K562 (cell line): ENCODE measurements at regions not wholly inside any gene's neighbourhood (a gene's known extent, or its start where the extent isn't known, plus 50 kb on each side); places are given as distances from the start of the nearest gene placed in this dataset.

ENCODE experiments used
- ATAC-seq: fragments of 200-7000 bp; cut with Tn5 transposase; 3 replicates; pipeline ENCODE4 v1.9.1; 2020; ENCODE audit warnings: moderate library complexity
- BruUV-seq: library from RNA; stranded (reverse); fragments of 400-500 nt; replicated peaks from 2 replicates; lab custom pipeline; 2021; lab: Mats Ljungman, UMichigan
- CTCF ChIA-PET: fragments of 300-600 bp; formaldehyde crosslinking; extraction: SDS; loops from one replicate; lab custom pipeline; 2021; ENCODE audit warnings: low intra/inter-chr PET ratio; lab: Yijun Ruan, JAX
- POLR2A ChIA-PET: fragments of 300-600, 350-650 bp; sonication (Branson Sonifier 250); formaldehyde crosslinking; extraction: SDS; loops from one replicate; lab custom pipeline; 2021; ENCODE audit warnings: antibody characterized with exemption, inconsistent platforms; lab: Yijun Ruan, JAX
- DNase-seq, 4 experiments: peaks; one replicate each; pipeline versions ENCODE4 v3.0.0 to v3.0.0-alpha.2; 2011 to 2018; ENCODE audit warnings: low spot score in 3 of 4, mixed read lengths in 3 of 4; ENCODE audit errors: extremely low read depth in 1 of 4
- FAIRE-seq: peaks from 2 replicates; lab custom pipeline; 2011; peaks lifted over from hg19 to GRCh38; lab: Jason Lieb, UNC
- H2AFZ ChIP-seq: 2 replicates; pipeline ENCODE4 v1.6.0; 2011; ENCODE audit warnings: low read depth, low read length, control low read depth, inconsistent platforms
- H3K27ac ChIP-seq: fragments of 200-600 bp; 3 replicates; pipeline ENCODE4 v1.8.0; 2011; ENCODE audit warnings: low read depth, mild to moderate bottlenecking, control low read depth, inconsistent platforms, low read length, moderate library complexity, mixed read lengths; ENCODE audit errors: extremely low read depth
- H3K27me3 ChIP-seq, 2 experiments: fragments of 300-600 bp in 1 of 2; 2 replicates in 1 of 2; 3 replicates in 1 of 2; pipeline versions ENCODE4 v1.6.0 to v1.8.0; 2011; ENCODE audit warnings: inconsistent platforms in 2 of 2, low read length in 2 of 2, mild to moderate bottlenecking in 1 of 2, mixed read lengths in 1 of 2, moderate library complexity in 1 of 2; ENCODE audit not compliant: control insufficient read depth in 2 of 2, insufficient read depth in 2 of 2
- H3K36me3 ChIP-seq: fragments of 300-600 bp; 3 replicates; pipeline ENCODE4 v1.8.0; 2011; ENCODE audit warnings: mild to moderate bottlenecking, low read length, inconsistent platforms; ENCODE audit not compliant: control insufficient read depth, insufficient read depth
- H3K4me1 ChIP-seq, 2 experiments: fragments of 200-600 bp in 1 of 2; replicated peaks in 1 of 2; 2 replicates in 1 of 2; 3 replicates in 1 of 2; pipeline versions ENCODE4 v1.5.1 to v1.8.0; 2011; ENCODE audit warnings: inconsistent platforms in 2 of 2, low read length in 2 of 2, mild to moderate bottlenecking in 1 of 2, mixed read lengths in 1 of 2, moderate library complexity in 1 of 2; ENCODE audit not compliant: control insufficient read depth in 2 of 2, insufficient read depth in 2 of 2
- H3K4me2 ChIP-seq: 2 replicates; pipeline ENCODE4 v1.6.1; 2011; ENCODE audit warnings: low read length, control low read depth, inconsistent platforms, mixed read lengths; ENCODE audit not compliant: insufficient read depth
- H3K4me3 ChIP-seq: fragments of 200-600 bp; sonication (generic), shearing (Covaris generic); 2 replicates; pipeline ENCODE4 v1.5.1; 2016; ENCODE audit warnings: control low read depth, inconsistent platforms
- H3K79me2 ChIP-seq: fragments of 200-600 bp; 3 replicates; pipeline ENCODE4 v1.8.0; 2011; ENCODE audit warnings: low read length, inconsistent platforms; ENCODE audit not compliant: control insufficient read depth, insufficient read depth
- H3K9ac ChIP-seq, 2 experiments: 2 replicates each; pipeline versions ENCODE4 v1.6.0 to v1.6.1; 2011; ENCODE audit warnings: low read depth in 2 of 2, low read length in 2 of 2, control low read depth in 1 of 2, inconsistent platforms in 1 of 2, mild to moderate bottlenecking in 1 of 2, mixed read lengths in 1 of 2; ENCODE audit not compliant: insufficient read depth in 1 of 2
- H3K9me1 ChIP-seq: one replicate; pipeline ENCODE4 v1.6.0; 2011; ENCODE audit warnings: inconsistent platforms, mild to moderate bottlenecking, low read length, moderate library complexity; ENCODE audit not compliant: control insufficient read depth, insufficient read depth
- H3K9me3 ChIP-seq: replicated peaks from 2 replicates; pipeline ENCODE4 v1.5.1; 2011; ENCODE audit warnings: low read depth, low read length, inconsistent platforms; ENCODE audit not compliant: control insufficient read depth, insufficient read depth
- H4K20me1 ChIP-seq: replicated peaks from 2 replicates; pipeline ENCODE4 v1.6.1; 2011; ENCODE audit warnings: low read length, inconsistent platforms, mixed read lengths; ENCODE audit not compliant: control insufficient read depth, insufficient read depth
- ASH1L ChIP-seq: fragments of 450-650 bp; IDR thresholded peaks from 2 replicates; pipeline ENCODE4 v1.6.1; 2018; ENCODE audit warnings: borderline replicate concordance, mild to moderate bottlenecking, low read depth; ENCODE audit not compliant: partially characterized antibody
- ATF1 ChIP-seq, 2 experiments: fragments of 450-650 bp in 1 of 2; IDR thresholded peaks; 2 replicates each; pipeline ENCODE4 v1.6.1; 2016; ENCODE audit warnings: missing compliant biosample characterization in 1 of 2, missing genetic modification characterization in 1 of 2
- HDGF ChIP-seq: fragments of 450-650 bp; IDR thresholded peaks from 2 replicates; pipeline ENCODE4 v1.6.1; 2016
- HIVEP1 ChIP-seq: fragments of 250-450 bp; sonication (Bioruptor Pico); IDR thresholded peaks from 2 replicates; pipeline ENCODE4 v1.4.0; 2020; ENCODE audit warnings: mild to moderate bottlenecking
- KAT2B ChIP-seq: IDR thresholded peaks from one replicate; pipeline ENCODE4 v1.6.1; 2012; ENCODE audit warnings: low read depth, mild to moderate bottlenecking, control low read depth, inconsistent platforms, low read length, moderate library complexity
- MTA1 ChIP-seq: fragments of 450-650 bp; IDR thresholded peaks from 2 replicates; pipeline ENCODE4 v1.6.1; 2017; ENCODE audit warnings: borderline replicate concordance
- POLR2AphosphoS5 ChIP-seq: IDR thresholded peaks from 2 replicates; pipeline ENCODE4 v1.6.1; 2011; ENCODE audit warnings: mild to moderate bottlenecking, low read depth, low read length, moderate library complexity; ENCODE audit not compliant: control insufficient read depth, insufficient read depth
- RUNX1 ChIP-seq: sonication (generic); IDR thresholded peaks from 2 replicates; pipeline ENCODE4 v1.6.1; 2016; ENCODE audit warnings: antibody characterized with exemption, low read depth
- ZEB2 ChIP-seq: fragments of 450-650 bp; IDR thresholded peaks from 2 replicates; pipeline ENCODE4 v1.6.1; 2016
- ZNF830 ChIP-seq: fragments of 250-450 bp; sonication (Bioruptor Pico); IDR thresholded peaks from 2 replicates; pipeline ENCODE4 v1.5.0; 2021; ENCODE audit warnings: mild to moderate bottlenecking
- WGBS: fragments of 100-300 bp; shearing (Covaris generic); methylation state at CpG from one replicate; pipeline ENCODE4 v1.1.6; 2016; ENCODE audit warnings: low coverage, mixed read lengths; ENCODE audit not compliant: insufficient coverage; ENCODE audit errors: missing lambda C conversion rate; 5-methylcytosine and 5-hydroxymethylcytosine counted together
- in situ Hi-C: fragments of 300-500 bp; cut with MboI; formaldehyde crosslinking; loops from 4 replicates; pipeline ENCODE4 v1.15.0; 2018; ENCODE audit warnings: inconsistent platforms, mixed read lengths
- intact Hi-C: fragments of 100-400 bp; cut with micrococcal nuclease; formaldehyde crosslinking; loops from 2 replicates; pipeline ENCODE4 v1.14.2; 2022
- TF ChIP-seq, protein P1 (sequence below): fragments of 450-650 bp; formaldehyde crosslinking; IDR thresholded peaks from 2 replicates; pipeline ENCODE4 v1.4.0; 2020; ENCODE audit warnings: mild to moderate bottlenecking
- TF ChIP-seq, protein P2 (sequence below): sonication (generic); IDR thresholded peaks from 2 replicates; pipeline ENCODE4 v1.6.1; 2016
- TF ChIP-seq, protein P3 (sequence below): fragments of 450-650 bp; formaldehyde crosslinking; IDR thresholded peaks from 2 replicates; pipeline ENCODE4 v1.4.0; 2020; ENCODE audit warnings: mild to moderate bottlenecking, moderate library complexity

DNA sequence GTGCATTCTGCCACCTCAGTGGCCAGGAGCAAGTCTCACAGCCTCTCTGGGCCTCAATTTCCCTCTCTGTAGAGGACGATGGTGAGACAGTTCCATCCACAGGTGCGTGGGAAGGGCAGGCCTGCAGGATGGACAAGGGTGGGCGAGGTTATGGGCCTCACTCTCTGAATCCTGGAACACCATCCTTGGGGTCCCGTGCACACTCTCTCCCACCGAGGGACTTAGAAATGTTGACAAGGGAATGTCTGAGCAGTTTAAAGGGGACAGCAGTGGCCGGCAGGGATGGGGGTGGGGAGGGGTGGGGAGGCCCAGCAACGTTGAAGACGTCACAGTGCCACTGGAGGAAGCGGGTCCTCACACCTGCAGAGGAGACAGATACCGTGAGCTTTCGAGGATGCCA is 111.5 kb downstream of the FOXL3 start:
- Histone ChIP-seq H3K27ac (no peak overlapping the region), H3K79me2 (no peaks in the 10 kb centered on the region), H2AFZ (no peak overlapping the region), H3K4me2 (no peak overlapping the region), H4K20me1 (no peaks in the 10 kb centered on the region), H3K9me3 (peaks cover 3% of the 10 kb centered on the region), H3K27me3 (peaks cover 20 to 42% of the 10 kb centered on the region in 2 experiments), H3K9ac (no peak overlapping the region), H3K9me1 (no peaks in the 10 kb centered on the region), H3K4me3 (no peak overlapping the region), H3K4me1 (no peaks in the 10 kb centered on the region; a peak in 1 of 5 replicates), H3K36me3 (no peaks in the 10 kb centered on the region)
- no peak for ATAC-seq
- no TSS peak for BruUV-seq
- intact Hi-C loops: no loop called here
- ChIA-PET CTCF (no interaction called here), POLR2A (no interaction called here)
- no peak for FAIRE-seq
- no peak for TF ChIP-seq RUNX1
- no peak for TF ChIP-seq MTA1
- no peak for TF ChIP-seq POLR2AphosphoS5
- WGBS: 0% methylated on average over 5 of the region's 11 CpGs
- in situ Hi-C loops: no loop called here
- DNase-seq: no peak

DNA sequence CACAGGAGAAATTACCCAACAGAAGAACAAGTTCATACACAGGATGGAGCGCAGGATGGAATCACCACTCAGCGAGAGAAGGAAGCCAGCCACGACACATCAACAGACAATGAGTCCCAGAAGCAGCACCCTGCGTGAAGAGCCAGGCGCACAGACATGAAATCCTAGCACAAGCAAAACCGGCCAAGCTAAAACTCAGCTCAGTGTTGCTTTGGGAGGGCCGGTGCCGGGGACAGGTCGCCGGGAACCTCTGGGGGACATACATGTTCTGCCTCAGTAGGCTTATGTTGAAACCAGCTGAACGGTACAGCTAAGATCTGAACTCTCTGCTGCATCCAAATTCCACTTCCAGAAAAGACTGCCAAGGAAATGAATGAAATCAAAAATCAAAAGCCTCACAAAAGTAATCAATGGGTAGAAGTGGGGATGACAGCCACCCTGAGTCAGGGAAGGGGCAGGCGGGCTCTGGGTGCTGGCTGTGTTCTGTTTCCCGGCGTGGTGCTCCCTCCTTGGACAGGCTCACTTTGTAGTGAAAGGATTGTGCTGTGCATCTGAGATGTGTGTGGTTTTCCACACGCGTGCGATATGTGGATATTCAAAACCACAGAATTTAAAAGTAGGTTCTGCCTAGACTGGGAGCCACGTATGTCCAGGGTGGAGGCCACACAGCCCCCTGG is 114.7 kb downstream of the PDGFA start:
- H3K79me2 ChIP-seq: no peaks in the 10 kb centered on the region
- POLR2A ChIA-PET: no interaction called here
- FAIRE-seq (no peak), ATAC-seq (no peak), DNase-seq (no peak)
- in situ Hi-C loops: no loop called here
- no peak overlapping the region for H3K9ac ChIP-seq
- no peaks in the 10 kb centered on the region for H3K9me3 ChIP-seq
- no TSS peak for BruUV-seq
- H3K27ac ChIP-seq: no peak overlapping the region
- 13% methylated on average over 17 of the region's 18 CpGs for WGBS
- H3K27me3 ChIP-seq: peaks cover 38 to 73% of the 10 kb centered on the region in 2 experiments
- TF ChIP-seq ZEB2 (no peak), ATF1 (CRISPR knock-in tag; IDR thresholded peaks at IDR 0.05) (no peak), ATF1 (tag; IDR thresholded peaks at IDR 0.05) (no peak), ZNF830 (no peak), ASH1L (no peak), HIVEP1 (no peak), HDGF (no peak), KAT2B (no peak)
- TF ChIP-seq, protein P1, sequence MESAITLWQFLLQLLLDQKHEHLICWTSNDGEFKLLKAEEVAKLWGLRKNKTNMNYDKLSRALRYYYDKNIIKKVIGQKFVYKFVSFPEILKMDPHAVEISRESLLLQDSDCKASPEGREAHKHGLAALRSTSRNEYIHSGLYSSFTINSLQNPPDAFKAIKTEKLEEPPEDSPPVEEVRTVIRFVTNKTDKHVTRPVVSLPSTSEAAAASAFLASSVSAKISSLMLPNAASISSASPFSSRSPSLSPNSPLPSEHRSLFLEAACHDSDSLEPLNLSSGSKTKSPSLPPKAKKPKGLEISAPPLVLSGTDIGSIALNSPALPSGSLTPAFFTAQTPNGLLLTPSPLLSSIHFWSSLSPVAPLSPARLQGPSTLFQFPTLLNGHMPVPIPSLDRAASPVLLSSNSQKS: no peak
- TF ChIP-seq, protein P2, sequence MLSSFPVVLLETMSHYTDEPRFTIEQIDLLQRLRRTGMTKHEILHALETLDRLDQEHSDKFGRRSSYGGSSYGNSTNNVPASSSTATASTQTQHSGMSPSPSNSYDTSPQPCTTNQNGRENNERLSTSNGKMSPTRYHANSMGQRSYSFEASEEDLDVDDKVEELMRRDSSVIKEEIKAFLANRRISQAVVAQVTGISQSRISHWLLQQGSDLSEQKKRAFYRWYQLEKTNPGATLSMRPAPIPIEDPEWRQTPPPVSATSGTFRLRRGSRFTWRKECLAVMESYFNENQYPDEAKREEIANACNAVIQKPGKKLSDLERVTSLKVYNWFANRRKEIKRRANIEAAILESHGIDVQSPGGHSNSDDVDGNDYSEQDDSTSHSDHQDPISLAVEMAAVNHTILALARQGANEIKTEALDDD: no peak
- TF ChIP-seq, protein P3, sequence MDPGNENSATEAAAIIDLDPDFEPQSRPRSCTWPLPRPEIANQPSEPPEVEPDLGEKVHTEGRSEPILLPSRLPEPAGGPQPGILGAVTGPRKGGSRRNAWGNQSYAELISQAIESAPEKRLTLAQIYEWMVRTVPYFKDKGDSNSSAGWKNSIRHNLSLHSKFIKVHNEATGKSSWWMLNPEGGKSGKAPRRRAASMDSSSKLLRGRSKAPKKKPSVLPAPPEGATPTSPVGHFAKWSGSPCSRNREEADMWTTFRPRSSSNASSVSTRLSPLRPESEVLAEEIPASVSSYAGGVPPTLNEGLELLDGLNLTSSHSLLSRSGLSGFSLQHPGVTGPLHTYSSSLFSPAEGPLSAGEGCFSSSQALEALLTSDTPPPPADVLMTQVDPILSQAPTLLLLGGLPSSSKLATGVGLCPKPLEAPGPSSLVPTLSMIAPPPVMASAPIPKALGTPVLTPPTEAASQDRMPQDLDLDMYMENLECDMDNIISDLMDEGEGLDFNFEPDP (CRISPR knock-in tag): no peak
- H3K4me2 ChIP-seq: no peak overlapping the region
- intact Hi-C loops: no loop called here
- H3K36me3 ChIP-seq: no peaks in the 10 kb centered on the region
- H4K20me1 ChIP-seq: no peaks in the 10 kb centered on the region
- no peaks in the 10 kb centered on the region; a peak in 1 of 5 replicates for H3K4me1 ChIP-seq
- H3K9me1 ChIP-seq: no peaks in the 10 kb centered on the region
- no peak overlapping the region for H2AFZ ChIP-seq
- no peak overlapping the region for H3K4me3 ChIP-seq
- CTCF ChIA-PET: no interaction called here
